GM23248 (cell line): ENCODE measurements at regions not wholly inside any gene's neighbourhood (a gene's known extent, or its start where the extent isn't known, plus 50 kb on each side); places are given as distances from the start of the nearest gene placed in this dataset.

ENCODE experiments used
- DNase-seq: peaks from one replicate; pipeline ENCODE4 v3.0.0-alpha.2; 2015
- H2AFZ ChIP-seq: fragments of 200-600 bp; sonication (generic); 2 replicates; pipeline ENCODE4 v1.6.1; 2016; ENCODE audit warnings: antibody characterized with exemption
- H3F3A ChIP-seq: fragments of 200-600 bp; sonication (generic); 2 replicates; pipeline ENCODE4 v1.6.1; 2016; ENCODE audit warnings: mild to moderate bottlenecking, antibody characterized with exemption, mixed run types; ENCODE audit not compliant: insufficient read depth
- H3K27ac ChIP-seq: fragments of 200-600 bp; sonication (generic); 2 replicates; pipeline ENCODE4 v1.5.1; 2016; ENCODE audit warnings: mild to moderate bottlenecking
- H3K27me3 ChIP-seq: fragments of 200-600 bp; sonication (generic); replicated peaks from 2 replicates; pipeline ENCODE4 v1.6.1; 2016; ENCODE audit warnings: mild to moderate bottlenecking; ENCODE audit not compliant: insufficient read depth
- H3K36me3 ChIP-seq: fragments of 200-600 bp; sonication (generic); 2 replicates; pipeline ENCODE4 v1.6.1; 2016; ENCODE audit warnings: low read depth, mild to moderate bottlenecking
- H3K4me1 ChIP-seq: fragments of 200-600 bp; sonication (generic); 2 replicates; pipeline ENCODE4 v1.6.1; 2016; ENCODE audit warnings: mild to moderate bottlenecking; ENCODE audit not compliant: insufficient read depth
- H3K4me2 ChIP-seq: fragments of 200-600 bp; sonication (generic); one replicate; pipeline ENCODE4 v1.6.1; 2016; ENCODE audit warnings: mild to moderate bottlenecking; ENCODE audit not compliant: unreplicated experiment
- H3K4me3 ChIP-seq: fragments of 200-600 bp; sonication (generic); 2 replicates; pipeline ENCODE4 v1.5.1; 2016; ENCODE audit warnings: mild to moderate bottlenecking
- H3K79me2 ChIP-seq: fragments of 200-600 bp; sonication (generic); 2 replicates; pipeline ENCODE4 v1.6.1; 2016; ENCODE audit warnings: mild to moderate bottlenecking; ENCODE audit not compliant: insufficient read depth
- H3K9ac ChIP-seq: fragments of 200-600 bp; sonication (generic); 2 replicates; pipeline ENCODE4 v1.6.1; 2016; ENCODE audit warnings: mild to moderate bottlenecking
- H3K9me2 ChIP-seq: fragments of 200-600 bp; sonication (generic); 2 replicates; pipeline ENCODE4 v1.6.1; 2016; ENCODE audit warnings: mixed run types, mild to moderate bottlenecking, moderate library complexity; ENCODE audit not compliant: insufficient read depth
- H3K9me3 ChIP-seq: fragments of 200-600 bp; sonication (generic); one replicate; pipeline ENCODE4 v1.6.1; 2017; ENCODE audit warnings: low read depth
- H4K20me1 ChIP-seq: fragments of 200-600 bp; sonication (generic); 2 replicates; pipeline ENCODE4 v1.6.0; 2016; ENCODE audit not compliant: insufficient read depth
- EZH2 ChIP-seq: fragments of 200-600 bp; sonication (generic); IDR thresholded peaks from 2 replicates; pipeline ENCODE4 v1.6.1; 2018; ENCODE audit warnings: antibody characterized with exemption, mild to moderate bottlenecking; ENCODE audit not compliant: insufficient read depth, poor library complexity, severe bottlenecking
- EZH2phosphoT487 ChIP-seq: fragments of 200-600 bp; sonication (generic); IDR thresholded peaks from 2 replicates; pipeline ENCODE4 v1.6.1; 2018; ENCODE audit warnings: antibody characterized with exemption, moderate library complexity, mild to moderate bottlenecking, low read depth; ENCODE audit not compliant: insufficient read depth
- WGBS, 2 experiments: methylation state at CpG; one replicate each; pipeline ENCODE4 v1.1.6; 2015 to 2017; ENCODE audit warnings: low lambda C conversion rate in 2 of 2, low coverage in 1 of 2; ENCODE audit errors: missing lambda C conversion rate in 2 of 2; 5-methylcytosine and 5-hydroxymethylcytosine counted together
- in situ Hi-C: fragments of 300-500 bp; cut with MboI; formaldehyde crosslinking; loops from 2 replicates; pipeline ENCODE4 v1.15.0; 2020

DNA sequence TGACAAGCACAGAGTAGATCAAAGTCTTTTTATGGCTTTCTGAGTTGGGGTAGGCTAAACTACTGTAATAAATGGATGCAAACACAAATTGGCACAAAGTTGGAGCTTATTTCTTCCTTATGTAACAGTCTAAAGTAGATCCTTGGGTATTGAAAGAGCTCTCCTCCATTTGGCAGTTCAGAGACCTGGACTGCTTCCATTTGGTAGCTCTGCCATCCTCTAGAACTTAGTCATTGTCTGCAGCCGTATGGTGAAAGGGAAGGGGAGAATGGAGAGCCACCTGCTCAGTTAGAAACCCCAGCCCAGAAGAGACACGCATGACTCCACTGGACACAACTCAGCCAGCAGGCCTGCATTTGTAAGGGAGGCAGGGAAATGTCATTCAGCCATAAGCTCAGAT, 345.0 kb downstream of the DMAC1 start:
- Histone ChIP-seq H3K79me2 (no peaks in the 10 kb centered on the region), H3K9me3 (no peaks in the 10 kb centered on the region), H3K9me2 (no peaks in the 10 kb centered on the region), H3K27ac (no peak overlapping the region), H3K27me3 (no peaks in the 10 kb centered on the region), H3K4me3 (no peak overlapping the region), H3K9ac (no peak overlapping the region), H4K20me1 (no peaks in the 10 kb centered on the region), H3K36me3 (no peaks in the 10 kb centered on the region), H3K4me1 (peaks cover 10% of the 10 kb centered on the region; the same call in 1 of the 2 replicates), H3F3A (no peaks in the 10 kb centered on the region), H2AFZ (no peak overlapping the region), H3K4me2 (no peak overlapping the region)
- WGBS, 2 experiments, result 31 to 52% methylated on average over 2 of the region's 2 CpGs
- DNase-seq, result no peak
- TF ChIP-seq EZH2 (no peak), EZH2phosphoT487 (no peak)
- in situ Hi-C loops, result no loop called here

DNA sequence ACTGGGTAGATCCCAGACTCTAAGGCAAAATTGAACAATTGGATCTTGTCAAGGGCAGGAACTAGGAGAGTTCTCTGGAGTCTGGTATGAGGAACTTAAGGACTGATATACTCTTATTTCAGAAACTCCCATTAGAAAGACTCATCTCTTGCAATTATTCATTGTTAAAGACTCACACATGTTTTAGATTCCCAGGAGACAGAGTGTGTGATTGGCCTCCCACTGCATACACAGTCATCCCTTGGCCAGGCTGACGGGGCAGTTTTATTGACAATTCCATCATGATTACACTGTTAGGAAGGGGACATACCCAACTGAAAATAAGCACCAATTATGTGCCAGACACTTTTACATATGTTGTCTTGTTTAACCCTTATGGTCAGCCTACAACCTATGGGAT, 347.2 kb downstream of the DMAC1 start:
- no peak overlapping the region for H3K4me3 ChIP-seq
- no peak overlapping the region for H3K27ac ChIP-seq
- no peaks in the 10 kb centered on the region for H3K27me3 ChIP-seq
- H3F3A ChIP-seq, result no peaks in the 10 kb centered on the region
- peaks cover 10% of the 10 kb centered on the region; the same call in 1 of the 2 replicates for H3K4me1 ChIP-seq
- no peaks in the 10 kb centered on the region for H3K36me3 ChIP-seq
- peak; percentile 87 for DNase-seq
- no peak overlapping the region for H3K4me2 ChIP-seq
- H3K9ac ChIP-seq, result no peak overlapping the region
- H2AFZ ChIP-seq, result no peak overlapping the region
- H3K79me2 ChIP-seq, result no peaks in the 10 kb centered on the region
- in situ Hi-C loops, result no loop called here
- TF ChIP-seq EZH2, result no peak
- TF ChIP-seq EZH2phosphoT487, result no peak
- H3K9me2 ChIP-seq, result no peaks in the 10 kb centered on the region
- WGBS, 2 experiments, result 0 to 4% methylated on average over 1 of the region's 1 CpG
- H4K20me1 ChIP-seq, result no peaks in the 10 kb centered on the region
- H3K9me3 ChIP-seq, result no peaks in the 10 kb centered on the region

DNA sequence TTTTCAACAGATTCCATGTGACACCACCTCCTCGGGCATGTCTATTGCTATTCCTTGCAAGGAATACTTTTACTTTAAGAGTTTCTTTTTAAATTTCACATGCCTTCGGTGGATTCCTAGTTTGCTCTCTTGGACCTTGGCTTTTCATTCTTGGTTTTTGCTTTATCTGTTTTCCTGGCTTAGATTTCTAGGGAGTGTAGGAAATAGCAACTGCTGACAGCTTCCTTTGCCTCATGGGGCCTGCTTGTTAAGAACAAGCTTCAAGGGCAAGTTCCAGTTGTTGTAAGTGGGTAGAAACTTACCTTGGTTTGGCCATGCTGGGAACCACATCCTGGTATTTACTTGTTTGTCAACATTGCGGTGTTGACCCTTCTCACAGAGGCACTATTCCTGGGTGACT, 348.5 kb downstream of the DMAC1 start:
- no peak overlapping the region for H3K4me2 ChIP-seq
- in situ Hi-C loops, result no loop called here
- TF ChIP-seq EZH2 (no peak), EZH2phosphoT487 (no peak)
- no peaks in the 10 kb centered on the region for H3K9me2 ChIP-seq
- H3K27me3 ChIP-seq, result no peaks in the 10 kb centered on the region
- no peaks in the 10 kb centered on the region for H3K79me2 ChIP-seq
- H2AFZ ChIP-seq, result no peak overlapping the region
- no peaks in the 10 kb centered on the region for H3F3A ChIP-seq
- no peak for DNase-seq
- H4K20me1 ChIP-seq, result no peaks in the 10 kb centered on the region
- H3K27ac ChIP-seq, result no peak overlapping the region
- H3K4me1 ChIP-seq, result peaks cover 10% of the 10 kb centered on the region; the same call in 1 of the 2 replicates
- H3K9ac ChIP-seq, result no peak overlapping the region
- no peak overlapping the region for H3K4me3 ChIP-seq
- 42 to 43% methylated on average over 3 of the region's 3 CpGs for WGBS, 2 experiments
- H3K9me3 ChIP-seq, result no peaks in the 10 kb centered on the region
- no peaks in the 10 kb centered on the region for H3K36me3 ChIP-seq

DNA sequence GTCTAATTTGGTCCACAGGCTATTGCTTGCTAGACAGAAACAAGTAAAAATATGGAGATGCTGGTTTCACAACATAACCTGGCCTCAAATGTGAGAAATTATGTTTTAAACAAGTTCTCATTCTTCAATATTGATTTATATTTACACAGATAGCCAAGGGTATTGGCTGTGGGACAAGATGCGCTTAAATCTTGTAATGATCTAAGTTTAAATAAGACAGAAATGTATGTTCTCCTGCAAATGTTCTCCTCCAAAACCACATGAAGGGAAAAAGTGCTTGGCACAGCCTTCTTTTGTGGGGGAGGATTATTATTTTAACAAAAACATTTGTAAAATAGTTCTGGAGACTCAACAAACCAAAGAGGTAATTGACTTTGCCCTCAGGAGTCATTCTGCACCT, 356.0 kb downstream of the DMAC1 start:
- no peak overlapping the region for H3K9ac ChIP-seq
- H4K20me1 ChIP-seq, result no peaks in the 10 kb centered on the region
- no peaks in the 10 kb centered on the region for H3K9me3 ChIP-seq
- no peak overlapping the region for H3K4me2 ChIP-seq
- H3K9me2 ChIP-seq, result no peaks in the 10 kb centered on the region
- no peaks in the 10 kb centered on the region for H3K27me3 ChIP-seq
- H3K4me1 ChIP-seq, result 0 out of 2 replicates have a peak, but pooled peaks cover 4% of the 10 kb centered on the region
- no peaks in the 10 kb centered on the region for H3K79me2 ChIP-seq
- no peak overlapping the region for H3K27ac ChIP-seq
- DNase-seq, result no peak
- in situ Hi-C loops, result no loop called here
- H3F3A ChIP-seq, result no peaks in the 10 kb centered on the region
- H2AFZ ChIP-seq, result no peak overlapping the region
- H3K4me3 ChIP-seq, result no peak overlapping the region
- H3K36me3 ChIP-seq, result no peaks in the 10 kb centered on the region
- no peak for TF ChIP-seq EZH2phosphoT487
- no peak for TF ChIP-seq EZH2
- 17 to 18% methylated on average over 1 of the region's 1 CpG for WGBS, 2 experiments

DNA sequence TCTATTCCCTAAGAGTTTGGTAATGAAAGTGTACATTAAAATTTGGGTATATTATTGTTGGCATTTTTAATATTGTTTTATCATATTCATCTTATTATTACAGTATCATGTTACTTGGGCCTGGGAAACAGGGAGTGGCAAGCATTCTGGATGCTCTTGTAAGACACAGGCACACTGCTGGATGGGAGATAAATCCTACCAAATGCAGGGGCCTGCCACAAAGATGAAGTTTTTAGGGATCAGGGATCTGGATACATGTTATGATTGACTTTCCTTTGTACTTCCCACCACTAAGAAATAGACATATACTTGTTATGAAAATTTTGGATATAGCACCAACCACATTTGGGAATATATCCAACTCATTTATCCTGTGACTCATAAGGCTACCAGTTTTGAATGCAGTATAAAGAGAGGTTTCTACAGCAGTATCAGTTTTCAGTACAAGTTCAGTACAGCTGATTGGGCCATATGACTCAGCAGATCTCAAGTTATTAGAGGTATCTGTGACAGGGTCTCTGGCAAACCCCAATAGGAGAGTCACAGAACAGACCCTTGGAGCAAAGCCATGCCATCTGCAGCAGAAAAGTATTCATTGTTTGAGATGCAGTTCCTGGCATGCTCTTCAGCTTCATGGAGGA, 360.1 kb downstream of the DMAC1 start:
- in situ Hi-C loops, result no loop called here
- no peak overlapping the region for H3K4me3 ChIP-seq
- DNase-seq, result peak; percentile 31
- no peak overlapping the region for H3K9ac ChIP-seq
- no peaks in the 10 kb centered on the region for H3K9me2 ChIP-seq
- no peak overlapping the region for H3K27ac ChIP-seq
- H3F3A ChIP-seq, result no peaks in the 10 kb centered on the region
- no peaks in the 10 kb centered on the region for H3K27me3 ChIP-seq
- no peaks in the 10 kb centered on the region for H4K20me1 ChIP-seq
- H3K36me3 ChIP-seq, result no peaks in the 10 kb centered on the region
- 0 out of 2 replicates have a peak, but pooled peaks cover 4% of the 10 kb centered on the region for H3K4me1 ChIP-seq
- H3K4me2 ChIP-seq, result no peak overlapping the region
- H2AFZ ChIP-seq, result no peak overlapping the region
- no peak for TF ChIP-seq EZH2phosphoT487
- TF ChIP-seq EZH2, result no peak
- no peaks in the 10 kb centered on the region for H3K9me3 ChIP-seq
- no peaks in the 10 kb centered on the region for H3K79me2 ChIP-seq
